ENCODE measurements at regions not wholly inside any gene's neighbourhood (a gene's known extent, or its start where the extent isn't known, plus 50 kb on each side); places are given as distances from the start of the nearest gene placed in this dataset.

- TF ChIP-seq CTCF (IDR thresholded peaks at IDR 0.05): no peak
- DNase-seq (ENCODE audit: low spot score) (no peak), ATAC-seq (ENCODE audit: insufficient number of reproducible peaks, low FRiP score, low read depth) (no peak)
- H3K27ac ChIP-seq: no peak overlapping the region
- H3K27me3 ChIP-seq (replicated peaks; ENCODE audit: insufficient read depth): no peaks in the 10 kb centered on the region
- H3K4me3 ChIP-seq: no peak overlapping the region
- peaks cover 13% of the 10 kb centered on the region for H3K36me3 ChIP-seq
- no peaks in the 10 kb centered on the region for H3K4me1 ChIP-seq (ENCODE audit: control insufficient read depth in 1 of 2, low read depth in 2 of 2)
- no peaks in the 10 kb centered on the region for H3K9me3 ChIP-seq
Observed at GRCh38 chr6:144728804-144729203, 443.7 kb downstream of the UTRN start.

GRCh38 chr6:144729502-144729901, 444.4 kb downstream of the UTRN start:
- TF ChIP-seq CTCF (IDR thresholded peaks at IDR 0.05): no peak
- Histone ChIP-seq H3K36me3 (peaks cover 13% of the 10 kb centered on the region), H3K9me3 (no peaks in the 10 kb centered on the region), H3K4me3 (no peak overlapping the region), H3K27me3 (replicated peaks; ENCODE audit: insufficient read depth) (no peaks in the 10 kb centered on the region), H3K27ac (no peak overlapping the region), H3K4me1 (ENCODE audit: control insufficient read depth in 1 of 2, low read depth in 2 of 2) (no peaks in the 10 kb centered on the region)
- no peak for ATAC-seq (ENCODE audit: insufficient number of reproducible peaks, low FRiP score, low read depth)
- no peak for DNase-seq (ENCODE audit: low spot score)

- Histone ChIP-seq H3K4me1 (ENCODE audit: control insufficient read depth in 1 of 2, low read depth in 2 of 2) (no peaks in the 10 kb centered on the region), H3K36me3 (peaks cover 13% of the 10 kb centered on the region), H3K27me3 (replicated peaks; ENCODE audit: insufficient read depth) (no peaks in the 10 kb centered on the region), H3K9me3 (no peaks in the 10 kb centered on the region), H3K27ac (no peak overlapping the region), H3K4me3 (no peak overlapping the region)
- ATAC-seq (ENCODE audit: insufficient number of reproducible peaks, low FRiP score, low read depth) (no peak), DNase-seq (ENCODE audit: low spot score) (no peak)
- no peak for TF ChIP-seq CTCF (IDR thresholded peaks at IDR 0.05)
Observed at GRCh38 chr6:144730088-144730645, 445.0 kb downstream of the UTRN start.

GRCh38 chr6:144731229-144731628, 446.1 kb downstream of the UTRN start:
- DNase-seq (ENCODE audit: low spot score) (no peak), ATAC-seq (ENCODE audit: insufficient number of reproducible peaks, low FRiP score, low read depth) (no peak)
- H3K4me1 ChIP-seq (ENCODE audit: control insufficient read depth in 1 of 2, low read depth in 2 of 2): no peaks in the 10 kb centered on the region
- no peak for TF ChIP-seq CTCF (IDR thresholded peaks at IDR 0.05)
- no peak overlapping the region for H3K4me3 ChIP-seq
- H3K36me3 ChIP-seq: peaks cover 13% of the 10 kb centered on the region
- H3K27me3 ChIP-seq (replicated peaks; ENCODE audit: insufficient read depth): no peaks in the 10 kb centered on the region
- H3K9me3 ChIP-seq: no peaks in the 10 kb centered on the region
- no peak overlapping the region for H3K27ac ChIP-seq

- ATAC-seq (ENCODE audit: insufficient number of reproducible peaks, low FRiP score, low read depth): no peak
- peaks cover 8% of the 10 kb centered on the region for H3K36me3 ChIP-seq
Observed at GRCh38 chr6:144736763-144737162, 451.6 kb downstream of the UTRN start.

More at GRCh38 chr6:144736763-144737162, 451.6 kb downstream of the UTRN start:
- TF ChIP-seq CTCF (IDR thresholded peaks at IDR 0.05): no peak
- H3K27me3 ChIP-seq (replicated peaks; ENCODE audit: insufficient read depth): no peaks in the 10 kb centered on the region
- H3K27ac ChIP-seq: no peak overlapping the region
- no peak overlapping the region for H3K4me3 ChIP-seq
- no peaks in the 10 kb centered on the region for H3K9me3 ChIP-seq
- no peaks in the 10 kb centered on the region for H3K4me1 ChIP-seq (ENCODE audit: control insufficient read depth in 1 of 2, low read depth in 2 of 2)
- no peak for DNase-seq (ENCODE audit: low spot score)
